Lower leg skin (tissue), 3 donors: ENCODE measurements at regions not wholly inside any gene's neighbourhood (a gene's known extent, or its start where the extent isn't known, plus 50 kb on each side); places are given as distances from the start of the nearest gene placed in this dataset.

Source experiments
- POLR2A ChIP-seq, 2 donors: fragments of 450-650 bp; IDR thresholded peaks; one replicate each; pipeline ENCODE4 v1.6.1; 2016 to 2017; ENCODE audit warnings: antibody characterized with exemption in 2 of 2, mild to moderate bottlenecking in 1 of 2, moderate library complexity in 1 of 2
- TF ChIP-seq, protein P1 (sequence below), 3 donors: fragments of 450-650 bp; IDR thresholded peaks; one replicate each; pipeline ENCODE4 v1.5.1; 2016; ENCODE audit warnings: antibody characterized with exemption in 3 of 3, mild to moderate bottlenecking in 3 of 3, moderate library complexity in 2 of 3

- TF ChIP-seq, protein P1, sequence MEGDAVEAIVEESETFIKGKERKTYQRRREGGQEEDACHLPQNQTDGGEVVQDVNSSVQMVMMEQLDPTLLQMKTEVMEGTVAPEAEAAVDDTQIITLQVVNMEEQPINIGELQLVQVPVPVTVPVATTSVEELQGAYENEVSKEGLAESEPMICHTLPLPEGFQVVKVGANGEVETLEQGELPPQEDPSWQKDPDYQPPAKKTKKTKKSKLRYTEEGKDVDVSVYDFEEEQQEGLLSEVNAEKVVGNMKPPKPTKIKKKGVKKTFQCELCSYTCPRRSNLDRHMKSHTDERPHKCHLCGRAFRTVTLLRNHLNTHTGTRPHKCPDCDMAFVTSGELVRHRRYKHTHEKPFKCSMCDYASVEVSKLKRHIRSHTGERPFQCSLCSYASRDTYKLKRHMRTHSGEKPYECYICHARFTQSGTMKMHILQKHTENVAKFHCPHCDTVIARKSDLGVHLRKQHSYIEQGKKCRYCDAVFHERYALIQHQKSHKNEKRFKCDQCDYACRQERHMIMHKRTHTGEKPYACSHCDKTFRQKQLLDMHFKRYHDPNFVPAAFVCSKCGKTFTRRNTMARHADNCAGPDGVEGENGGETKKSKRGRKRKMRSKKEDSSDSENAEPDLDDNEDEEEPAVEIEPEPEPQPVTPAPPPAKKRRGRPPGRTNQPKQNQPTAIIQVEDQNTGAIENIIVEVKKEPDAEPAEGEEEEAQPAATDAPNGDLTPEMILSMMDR (IDR thresholded peaks at IDR 0.05), result no peak
- TF ChIP-seq POLR2A (IDR thresholded peaks at IDR 0.05), result no peak
Measured at GRCh38 chr20:53810661-53811355, 217.2 kb upstream of the ZNF217 start.
